ENCODE measurements at regions not wholly inside any gene's neighbourhood (a gene's known extent, or its start where the extent isn't known, plus 50 kb on each side); places are given as distances from the start of the nearest gene placed in this dataset.

- DNase-seq (ENCODE audit: insufficient read length, low spot score), result no peak
- no peak for TF ChIP-seq POLR2A (IDR thresholded peaks at IDR 0.05; ENCODE audit: low read depth, low read length)
- no peak for FAIRE-seq
Measured at GRCh38 chr4:170657761-170658160, 568.0 kb upstream of the AADAT start.

GRCh38 chr4:170656506-170656905, 566.8 kb upstream of the AADAT start:
- no peak for TF ChIP-seq POLR2A (IDR thresholded peaks at IDR 0.05; ENCODE audit: low read depth, low read length)
- DNase-seq (ENCODE audit: insufficient read length, low spot score) (no peak), FAIRE-seq (no peak)

DNA sequence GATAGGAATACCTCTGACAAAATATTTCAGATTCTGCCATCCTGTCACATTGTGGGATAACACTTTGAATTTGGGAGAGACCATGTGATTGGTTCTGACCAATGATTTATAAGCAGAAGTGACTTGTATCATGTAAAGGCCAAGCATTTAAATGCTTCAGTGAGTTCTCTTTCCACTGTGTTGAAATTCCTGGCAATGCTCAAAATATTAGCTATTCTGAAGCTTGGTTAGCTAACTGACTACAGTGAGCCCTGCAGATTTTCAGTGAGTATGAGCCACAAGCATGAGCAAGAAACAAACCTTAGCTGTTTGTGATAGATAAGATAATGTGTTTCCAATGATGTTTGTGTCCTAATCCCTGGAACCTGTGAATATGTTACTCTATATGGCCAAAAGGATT, 562.8 kb upstream of the AADAT start:
- no peak for TF ChIP-seq POLR2A (IDR thresholded peaks at IDR 0.05; ENCODE audit: low read depth, low read length)
- FAIRE-seq, result no peak

GRCh38 chr4:170651786-170652185, 562.0 kb upstream of the AADAT start:
- FAIRE-seq (no peak), DNase-seq (ENCODE audit: insufficient read length, low spot score) (no peak)
- no peak for TF ChIP-seq POLR2A (IDR thresholded peaks at IDR 0.05; ENCODE audit: low read depth, low read length)

More for the DNA sequence above, 562.8 kb upstream of the AADAT start:
- no peak for DNase-seq (ENCODE audit: insufficient read length, low spot score)

DNA sequence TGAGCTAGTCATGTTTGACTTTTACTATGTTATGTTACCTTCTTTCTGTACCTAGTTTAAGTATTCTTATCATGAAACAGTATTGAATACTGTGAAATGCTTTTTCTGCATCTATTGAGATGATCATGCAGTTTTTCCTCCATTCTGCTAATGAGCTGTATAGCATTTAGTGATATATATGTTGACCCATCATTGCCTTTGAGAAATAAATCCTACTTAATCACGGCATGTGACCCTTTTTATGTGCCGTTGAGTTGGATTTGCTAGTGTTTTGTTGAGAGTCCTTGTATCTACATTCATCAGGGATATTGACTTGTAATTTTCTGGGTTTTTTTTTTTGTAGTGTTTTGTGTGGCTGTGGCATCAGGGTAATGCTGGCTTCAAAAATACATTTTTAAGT, 537.7 kb upstream of the AADAT start:
- no peak for TF ChIP-seq POLR2A (IDR thresholded peaks at IDR 0.05; ENCODE audit: low read depth, low read length)
- no peak for FAIRE-seq
- no peak for DNase-seq (ENCODE audit: insufficient read length, low spot score)

GRCh38 chr4:170623899-170624298, 534.1 kb upstream of the AADAT start:
- DNase-seq (ENCODE audit: insufficient read length, low spot score) (no peak), FAIRE-seq (no peak)
- no peak for TF ChIP-seq POLR2A (IDR thresholded peaks at IDR 0.05; ENCODE audit: low read depth, low read length)

DNA sequence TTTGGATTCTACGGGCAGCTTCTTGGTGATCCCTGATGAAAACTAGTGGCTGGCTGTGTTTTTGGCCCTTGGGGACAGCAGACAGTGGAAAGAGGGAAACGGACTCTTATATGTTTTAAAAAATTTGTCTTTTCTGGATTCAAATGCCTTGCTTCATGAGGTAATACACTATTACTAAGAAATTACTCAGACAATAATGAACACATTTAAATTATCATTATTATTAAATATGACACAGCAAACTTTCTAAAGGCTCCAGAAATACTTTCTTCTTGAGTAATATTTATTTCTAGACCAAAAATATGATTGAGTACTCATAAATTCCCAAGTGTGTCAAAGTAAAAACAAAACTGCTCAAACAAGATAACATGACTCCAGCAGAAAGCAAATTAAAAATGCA, 520.7 kb upstream of the AADAT start:
- no peak for FAIRE-seq
- no peak for TF ChIP-seq POLR2A (IDR thresholded peaks at IDR 0.05; ENCODE audit: low read depth, low read length)
- DNase-seq (ENCODE audit: insufficient read length, low spot score), result no peak

- no peak for TF ChIP-seq POLR2A (IDR thresholded peaks at IDR 0.05; ENCODE audit: low read depth, low read length)
- DNase-seq (ENCODE audit: insufficient read length, low spot score) (no peak), FAIRE-seq (no peak)
Measured at GRCh38 chr4:170599894-170600293, 510.1 kb upstream of the AADAT start.

- no peak for TF ChIP-seq POLR2A (IDR thresholded peaks at IDR 0.05; ENCODE audit: low read depth, low read length)
- no peak for DNase-seq (ENCODE audit: insufficient read length, low spot score)
- FAIRE-seq, result no peak
Measured at GRCh38 chr4:170591076-170591475, 501.3 kb upstream of the AADAT start.

DNA sequence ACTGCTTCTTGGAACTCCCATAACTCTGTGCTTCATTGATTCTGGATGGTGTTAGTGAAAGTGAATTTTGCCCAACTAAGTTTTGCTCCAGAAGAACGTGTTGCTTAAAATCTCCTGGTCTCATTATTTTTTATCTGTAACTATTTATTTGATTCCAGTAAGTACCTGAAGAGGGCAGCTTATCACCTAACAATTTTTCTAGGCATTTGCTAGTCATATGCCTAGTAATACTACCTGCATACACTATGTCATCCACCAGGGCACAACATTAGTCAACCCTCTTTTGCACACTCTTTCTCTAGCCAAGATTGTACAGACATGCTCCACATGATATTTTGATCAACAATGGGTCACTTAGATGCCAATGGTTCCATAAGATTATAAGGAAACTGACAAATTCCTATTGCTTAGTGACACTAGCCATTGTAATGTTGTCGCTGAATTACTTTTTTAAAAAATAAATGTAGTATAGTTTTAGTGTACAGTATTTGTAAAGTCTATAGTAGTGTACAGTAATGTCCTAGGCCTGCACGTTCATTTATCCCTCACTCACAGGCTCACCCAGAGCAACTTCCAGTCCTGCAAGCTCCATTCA, 499.9 kb upstream of the AADAT start:
- DNase-seq (ENCODE audit: insufficient read length, low spot score) (no peak), FAIRE-seq (no peak)

DNA sequence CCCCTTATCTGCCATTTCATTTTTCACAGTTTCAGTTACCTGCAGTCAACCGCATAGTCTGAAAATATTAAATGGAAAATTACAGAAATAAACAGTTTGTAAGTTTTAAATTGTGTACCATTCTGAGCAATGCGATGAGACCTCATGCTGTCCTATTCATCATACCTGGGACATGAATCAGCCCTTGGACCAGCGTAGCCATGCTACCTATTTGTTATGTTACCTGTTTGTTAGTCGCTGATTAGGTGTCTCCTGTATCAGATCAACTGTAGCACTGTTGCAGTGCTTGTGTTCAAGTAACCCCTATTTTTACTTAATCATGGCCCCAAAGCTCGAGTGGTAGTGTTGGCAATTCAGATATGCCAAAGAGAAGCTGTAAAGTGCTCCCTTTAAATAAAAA, 492.2 kb upstream of the AADAT start:
- no peak for DNase-seq (ENCODE audit: insufficient read length, low spot score)
- FAIRE-seq, result no peak
- no peak for TF ChIP-seq POLR2A (IDR thresholded peaks at IDR 0.05; ENCODE audit: low read depth, low read length)

More for the DNA sequence above, 499.9 kb upstream of the AADAT start:
- TF ChIP-seq POLR2A (IDR thresholded peaks at IDR 0.05; ENCODE audit: low read depth, low read length), result no peak

GRCh38 chr4:170581322-170581721, 491.6 kb upstream of the AADAT start:
- no peak for FAIRE-seq
- no peak for DNase-seq (ENCODE audit: insufficient read length, low spot score)
- no peak for TF ChIP-seq POLR2A (IDR thresholded peaks at IDR 0.05; ENCODE audit: low read depth, low read length)

DNA sequence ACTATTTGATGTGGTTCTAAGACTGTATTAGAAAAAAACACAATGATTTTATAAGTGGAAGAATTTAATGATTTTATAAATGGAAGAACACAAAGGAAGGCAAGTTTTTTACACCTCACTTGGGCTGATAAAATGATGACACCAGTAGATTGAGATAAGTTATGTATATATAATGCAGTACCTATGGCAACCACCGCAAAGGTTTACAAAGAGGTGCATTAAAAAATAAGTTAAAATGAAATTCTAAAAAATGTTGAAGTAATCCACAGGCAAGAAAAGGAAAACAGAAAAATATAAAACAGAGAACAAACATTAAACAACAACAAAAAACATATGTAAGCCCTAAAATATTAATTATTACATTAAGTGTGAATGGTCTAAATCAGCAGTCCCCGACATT, 490.9 kb upstream of the AADAT start:
- no peak for FAIRE-seq
- DNase-seq (ENCODE audit: insufficient read length, low spot score), result no peak

GRCh38 chr4:170538821-170539473, 449.2 kb upstream of the AADAT start:
- TF ChIP-seq POLR2A (IDR thresholded peaks at IDR 0.05; ENCODE audit: low read depth, low read length), result no peak
- FAIRE-seq (no peak), DNase-seq (ENCODE audit: insufficient read length, low spot score) (no peak)

More for the DNA sequence above, 490.9 kb upstream of the AADAT start:
- no peak for TF ChIP-seq POLR2A (IDR thresholded peaks at IDR 0.05; ENCODE audit: low read depth, low read length)
